MM.1S (cell line): ENCODE measurements at regions not wholly inside any gene's neighbourhood (a gene's known extent, or its start where the extent isn't known, plus 50 kb on each side); places are given as distances from the start of the nearest gene placed in this dataset.

Experiments used
- CTCF ChIP-seq: fragments of 300-600 bp; sonication (generic); IDR thresholded peaks from 2 replicates; pipeline ENCODE4 v1.5.1; 2016; ENCODE audit warnings: antibody characterized with exemption, low read length, mixed read lengths
- EZH2 ChIP-seq: fragments of 300-600 bp; sonication (generic); optimal IDR thresholded peaks from 2 replicates; pipeline ENCODE3; 2017; ENCODE audit warnings: low read depth, mild to moderate bottlenecking, antibody characterized with exemption, low read length, mixed read lengths
- EZH2phosphoT487 ChIP-seq: fragments of 300-600 bp; sonication (generic); IDR thresholded peaks from 2 replicates; pipeline ENCODE4 v1.6.1; 2018; ENCODE audit warnings: antibody characterized with exemption, low read length

- TF ChIP-seq CTCF (no peak), EZH2phosphoT487 (no peak), EZH2 (no peak)
These were observed 300.2 kb upstream of the RGMA start for GRCh38 chr15:93389211-93389610.
